ENCODE measurements at regions not wholly inside any gene's neighbourhood (a gene's known extent, or its start where the extent isn't known, plus 50 kb on each side); places are given as distances from the start of the nearest gene placed in this dataset.
"Not testable (repeated sequence)": the region's sequence is repeated elsewhere in the genome, so short reads cannot be mapped to it uniquely, and the experiment has no call there.

DNA sequence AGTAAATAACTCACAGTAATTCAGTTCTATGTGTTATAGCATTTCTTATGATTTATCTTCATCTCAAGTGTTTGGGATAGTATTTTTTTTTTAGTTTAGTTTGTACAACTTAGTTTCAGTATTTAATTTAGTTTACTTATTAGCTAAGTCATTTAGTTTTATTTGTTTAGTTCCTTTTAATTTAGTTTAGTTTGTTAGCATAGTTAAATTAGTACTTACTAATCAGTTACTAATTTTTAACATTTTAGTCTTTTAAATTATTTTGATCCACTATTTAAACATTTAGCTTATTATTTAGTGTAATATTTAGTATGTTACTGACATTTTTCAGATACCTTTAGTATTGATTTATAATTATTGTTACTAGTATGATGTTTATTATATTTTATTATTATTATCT is 85.2 kb upstream of the SIPA1L2 start:
- Histone ChIP-seq H3K4me1 (ENCODE audit: control insufficient read depth, insufficient read depth, low read length) (no peaks in the 10 kb centered on the region), H3K9ac (ENCODE audit: extremely low read depth, low read length, poor library complexity, severe bottlenecking) (no peak overlapping the region), H3K27me3 (ENCODE audit: control insufficient read depth, insufficient read depth, low read length, poor library complexity, severe bottlenecking) (no peaks in the 10 kb centered on the region), H3K4me3 (ENCODE audit: low read length) (no peak overlapping the region), H3K9me3 (ENCODE audit: control insufficient read depth, low read length) (peaks cover 9% of the 10 kb centered on the region), H3K27ac (ENCODE audit: low read depth, low read length) (no peak overlapping the region), H3K36me3 (ENCODE audit: control insufficient read depth, insufficient read depth, low read length) (no peaks in the 10 kb centered on the region)
- Mint-ChIP-seq H3K27ac (no peak overlapping the region), H3K27me3 (ENCODE audit: insufficient read depth) (no peaks in the 10 kb centered on the region), H3K4me3 (no peak overlapping the region), H3K9me3 (peaks cover 11% of the 10 kb centered on the region), H3K36me3 (ENCODE audit: low read depth) (no peaks in the 10 kb centered on the region), H3K4me1 (no peaks in the 10 kb centered on the region)
- DNase-seq: no peak
- TF ChIP-seq, protein P1, sequence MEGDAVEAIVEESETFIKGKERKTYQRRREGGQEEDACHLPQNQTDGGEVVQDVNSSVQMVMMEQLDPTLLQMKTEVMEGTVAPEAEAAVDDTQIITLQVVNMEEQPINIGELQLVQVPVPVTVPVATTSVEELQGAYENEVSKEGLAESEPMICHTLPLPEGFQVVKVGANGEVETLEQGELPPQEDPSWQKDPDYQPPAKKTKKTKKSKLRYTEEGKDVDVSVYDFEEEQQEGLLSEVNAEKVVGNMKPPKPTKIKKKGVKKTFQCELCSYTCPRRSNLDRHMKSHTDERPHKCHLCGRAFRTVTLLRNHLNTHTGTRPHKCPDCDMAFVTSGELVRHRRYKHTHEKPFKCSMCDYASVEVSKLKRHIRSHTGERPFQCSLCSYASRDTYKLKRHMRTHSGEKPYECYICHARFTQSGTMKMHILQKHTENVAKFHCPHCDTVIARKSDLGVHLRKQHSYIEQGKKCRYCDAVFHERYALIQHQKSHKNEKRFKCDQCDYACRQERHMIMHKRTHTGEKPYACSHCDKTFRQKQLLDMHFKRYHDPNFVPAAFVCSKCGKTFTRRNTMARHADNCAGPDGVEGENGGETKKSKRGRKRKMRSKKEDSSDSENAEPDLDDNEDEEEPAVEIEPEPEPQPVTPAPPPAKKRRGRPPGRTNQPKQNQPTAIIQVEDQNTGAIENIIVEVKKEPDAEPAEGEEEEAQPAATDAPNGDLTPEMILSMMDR (conservative IDR thresholded peaks at IDR 0.05): no peak

DNA sequence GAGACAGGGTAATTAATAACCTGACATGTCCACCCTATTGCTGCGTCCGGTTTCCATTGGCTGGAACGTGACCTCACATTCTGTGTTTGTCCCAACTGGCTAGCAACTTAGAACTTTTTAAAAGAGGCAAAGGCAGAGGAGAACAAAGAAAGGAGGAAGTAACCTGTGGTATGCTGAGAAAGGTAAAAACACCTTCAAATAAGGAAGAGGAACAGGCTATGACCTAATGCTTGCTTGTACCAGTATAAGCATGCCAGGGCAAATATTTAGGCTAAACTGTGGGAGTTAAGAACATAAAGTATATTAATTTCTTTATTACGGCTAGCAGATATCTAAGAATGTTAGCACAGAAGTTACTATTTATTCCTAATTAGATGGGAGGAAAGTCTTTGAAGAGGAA is 87.3 kb upstream of the MAP10 start:
- peaks cover 13% of the 10 kb centered on the region for H3K9me3 Mint-ChIP-seq
- H3K36me3 Mint-ChIP-seq (ENCODE audit: low read depth); H3K27me3 ChIP-seq (ENCODE audit: control insufficient read depth, insufficient read depth, low read length, poor library complexity, severe bottlenecking); DNase-seq; H3K27me3 Mint-ChIP-seq (ENCODE audit: insufficient read depth); H3K4me1 Mint-ChIP-seq; H3K36me3 ChIP-seq (ENCODE audit: control insufficient read depth, insufficient read depth, low read length); H3K27ac ChIP-seq (ENCODE audit: low read depth, low read length); H3K9me3 ChIP-seq (ENCODE audit: control insufficient read depth, low read length); H3K4me3 ChIP-seq (ENCODE audit: low read length); H3K4me1 ChIP-seq (ENCODE audit: control insufficient read depth, insufficient read depth, low read length); H3K4me3 Mint-ChIP-seq; H3K9ac ChIP-seq (ENCODE audit: extremely low read depth, low read length, poor library complexity, severe bottlenecking); H3K27ac Mint-ChIP-seq: not testable (repeated sequence)
- 92 to 94% methylated on average over 3 to 4 of the region's 4 CpGs for WGBS, 2 experiments (ENCODE audit: insufficient coverage in 1 of 2, insufficient read length in 1 of 2)

DNA sequence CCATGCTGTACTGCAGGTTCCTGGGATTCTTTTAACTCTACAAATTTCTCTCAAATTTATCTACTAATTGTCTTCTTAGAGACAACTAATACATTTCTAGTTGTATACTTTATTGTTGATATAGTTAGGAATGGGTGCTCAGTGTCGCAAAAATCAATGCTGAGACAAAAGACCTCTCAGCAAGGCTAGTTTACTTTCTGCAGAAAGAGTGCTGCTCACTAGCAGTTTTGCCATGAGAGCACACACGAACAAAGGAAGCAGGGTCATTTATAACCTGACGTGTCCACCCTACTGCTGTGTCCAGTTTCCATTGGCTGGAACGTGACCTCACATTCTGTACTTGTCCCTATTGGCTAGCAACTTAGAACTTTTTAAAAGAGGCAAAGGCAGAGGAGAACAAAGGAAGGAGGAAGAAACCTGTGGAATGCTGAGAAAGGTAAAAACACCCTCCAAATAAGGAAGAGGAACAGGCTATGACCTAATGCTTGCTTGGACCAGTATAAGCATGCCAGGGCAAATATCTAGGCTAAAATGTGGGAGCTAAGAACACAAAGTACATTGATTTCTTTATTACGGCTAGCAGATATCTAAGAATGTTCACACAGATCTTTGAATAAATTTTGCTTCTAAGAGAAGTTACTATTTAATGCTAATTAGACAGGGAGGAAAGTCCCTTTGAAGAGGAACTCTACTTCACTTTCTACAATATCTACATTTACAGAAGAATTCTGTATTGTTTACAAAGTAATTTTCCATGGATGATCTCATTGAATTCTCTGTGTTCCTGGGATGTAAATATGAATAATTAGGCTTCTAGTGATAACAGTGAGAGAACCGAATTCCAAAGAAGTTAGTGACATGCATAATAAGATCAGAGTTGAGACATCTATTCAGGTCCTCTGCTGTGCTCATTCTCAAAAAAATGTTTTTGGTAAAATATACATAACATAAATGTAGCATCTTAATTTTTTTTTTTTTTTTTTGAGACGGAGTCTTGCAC is 86.0 kb upstream of the MAP10 start:
- H3K36me3 Mint-ChIP-seq (ENCODE audit: low read depth): no peaks in the 10 kb centered on the region

More for the DNA sequence above, 86.0 kb upstream of the MAP10 start:
- no peaks in the 10 kb centered on the region for H3K36me3 ChIP-seq (ENCODE audit: control insufficient read depth, insufficient read depth, low read length)
- H3K9me3 Mint-ChIP-seq: peaks cover 11% of the 10 kb centered on the region
- H3K27me3 ChIP-seq (ENCODE audit: control insufficient read depth, insufficient read depth, low read length, poor library complexity, severe bottlenecking): no peaks in the 10 kb centered on the region
- H3K4me3 ChIP-seq (ENCODE audit: low read length): no peak overlapping the region
- no peaks in the 10 kb centered on the region for H3K4me1 Mint-ChIP-seq
- WGBS, 2 experiments (ENCODE audit: insufficient coverage in 1 of 2, insufficient read length in 1 of 2): 91% methylated on average over 4 to 7 of the region's 7 CpGs
- H3K27ac ChIP-seq (ENCODE audit: low read depth, low read length): no peak overlapping the region
- H3K9ac ChIP-seq (ENCODE audit: extremely low read depth, low read length, poor library complexity, severe bottlenecking): no peak overlapping the region
- H3K27me3 Mint-ChIP-seq (ENCODE audit: insufficient read depth): no peaks in the 10 kb centered on the region
- no peak overlapping the region for H3K4me3 Mint-ChIP-seq
- H3K4me1 ChIP-seq (ENCODE audit: control insufficient read depth, insufficient read depth, low read length): no peaks in the 10 kb centered on the region
- H3K27ac Mint-ChIP-seq: no peak overlapping the region
- DNase-seq: no peak
- TF ChIP-seq, protein P1 (conservative IDR thresholded peaks at IDR 0.05): no peak
- peaks cover 9% of the 10 kb centered on the region for H3K9me3 ChIP-seq (ENCODE audit: control insufficient read depth, low read length)

All from endodermal cell (in vitro differentiated cells).